K562 (cell line): ENCODE measurements at regions not wholly inside any gene's neighbourhood (a gene's known extent, or its start where the extent isn't known, plus 50 kb on each side); places are given as distances from the start of the nearest gene placed in this dataset.

ENCODE experiments used
- ATAC-seq: fragments of 200-7000 bp; cut with Tn5 transposase; 3 replicates; pipeline ENCODE4 v1.9.1; 2020; ENCODE audit warnings: moderate library complexity
- BruUV-seq: library from RNA; stranded (reverse); fragments of 400-500 nt; replicated peaks from 2 replicates; lab custom pipeline; 2021; lab: Mats Ljungman, UMichigan
- CTCF ChIA-PET: fragments of 300-600 bp; formaldehyde crosslinking; extraction: SDS; loops from one replicate; lab custom pipeline; 2021; ENCODE audit warnings: low intra/inter-chr PET ratio; lab: Yijun Ruan, JAX
- POLR2A ChIA-PET: fragments of 300-600, 350-650 bp; sonication (Branson Sonifier 250); formaldehyde crosslinking; extraction: SDS; loops from one replicate; lab custom pipeline; 2021; ENCODE audit warnings: antibody characterized with exemption, inconsistent platforms; lab: Yijun Ruan, JAX
- DNase-seq, 4 experiments: peaks; one replicate each; pipeline versions ENCODE4 v3.0.0 to v3.0.0-alpha.2; 2011 to 2018; ENCODE audit warnings: low spot score in 3 of 4, mixed read lengths in 3 of 4; ENCODE audit errors: extremely low read depth in 1 of 4
- FAIRE-seq: peaks from 2 replicates; lab custom pipeline; 2011; peaks lifted over from hg19 to GRCh38; lab: Jason Lieb, UNC
- H2AFZ ChIP-seq: 2 replicates; pipeline ENCODE4 v1.6.0; 2011; ENCODE audit warnings: low read depth, low read length, control low read depth, inconsistent platforms
- H3K27ac ChIP-seq: fragments of 200-600 bp; 3 replicates; pipeline ENCODE4 v1.8.0; 2011; ENCODE audit warnings: low read depth, mild to moderate bottlenecking, control low read depth, inconsistent platforms, low read length, moderate library complexity, mixed read lengths; ENCODE audit errors: extremely low read depth
- H3K27me3 ChIP-seq, 2 experiments: fragments of 300-600 bp in 1 of 2; 2 replicates in 1 of 2; 3 replicates in 1 of 2; pipeline versions ENCODE4 v1.6.0 to v1.8.0; 2011; ENCODE audit warnings: inconsistent platforms in 2 of 2, low read length in 2 of 2, mild to moderate bottlenecking in 1 of 2, mixed read lengths in 1 of 2, moderate library complexity in 1 of 2; ENCODE audit not compliant: control insufficient read depth in 2 of 2, insufficient read depth in 2 of 2
- H3K36me3 ChIP-seq: fragments of 300-600 bp; 3 replicates; pipeline ENCODE4 v1.8.0; 2011; ENCODE audit warnings: mild to moderate bottlenecking, low read length, inconsistent platforms; ENCODE audit not compliant: control insufficient read depth, insufficient read depth
- H3K4me1 ChIP-seq, 2 experiments: fragments of 200-600 bp in 1 of 2; replicated peaks in 1 of 2; 2 replicates in 1 of 2; 3 replicates in 1 of 2; pipeline versions ENCODE4 v1.5.1 to v1.8.0; 2011; ENCODE audit warnings: inconsistent platforms in 2 of 2, low read length in 2 of 2, mild to moderate bottlenecking in 1 of 2, mixed read lengths in 1 of 2, moderate library complexity in 1 of 2; ENCODE audit not compliant: control insufficient read depth in 2 of 2, insufficient read depth in 2 of 2
- H3K4me2 ChIP-seq: 2 replicates; pipeline ENCODE4 v1.6.1; 2011; ENCODE audit warnings: low read length, control low read depth, inconsistent platforms, mixed read lengths; ENCODE audit not compliant: insufficient read depth
- H3K4me3 ChIP-seq: fragments of 200-600 bp; sonication (generic), shearing (Covaris generic); 2 replicates; pipeline ENCODE4 v1.5.1; 2016; ENCODE audit warnings: control low read depth, inconsistent platforms
- H3K79me2 ChIP-seq: fragments of 200-600 bp; 3 replicates; pipeline ENCODE4 v1.8.0; 2011; ENCODE audit warnings: low read length, inconsistent platforms; ENCODE audit not compliant: control insufficient read depth, insufficient read depth
- H3K9ac ChIP-seq, 2 experiments: 2 replicates each; pipeline versions ENCODE4 v1.6.0 to v1.6.1; 2011; ENCODE audit warnings: low read depth in 2 of 2, low read length in 2 of 2, control low read depth in 1 of 2, inconsistent platforms in 1 of 2, mild to moderate bottlenecking in 1 of 2, mixed read lengths in 1 of 2; ENCODE audit not compliant: insufficient read depth in 1 of 2
- H3K9me1 ChIP-seq: one replicate; pipeline ENCODE4 v1.6.0; 2011; ENCODE audit warnings: inconsistent platforms, mild to moderate bottlenecking, low read length, moderate library complexity; ENCODE audit not compliant: control insufficient read depth, insufficient read depth
- H3K9me3 ChIP-seq: replicated peaks from 2 replicates; pipeline ENCODE4 v1.5.1; 2011; ENCODE audit warnings: low read depth, low read length, inconsistent platforms; ENCODE audit not compliant: control insufficient read depth, insufficient read depth
- H4K20me1 ChIP-seq: replicated peaks from 2 replicates; pipeline ENCODE4 v1.6.1; 2011; ENCODE audit warnings: low read length, inconsistent platforms, mixed read lengths; ENCODE audit not compliant: control insufficient read depth, insufficient read depth
- BRD4 ChIP-seq: fragments of 200-600 bp; sonication (generic); IDR thresholded peaks from 2 replicates; pipeline ENCODE4 v1.6.1; 2017; ENCODE audit warnings: inconsistent platforms
- SPI1 ChIP-seq: IDR thresholded peaks from 2 replicates; pipeline ENCODE4 v1.6.1; 2011; ENCODE audit warnings: low read depth, low read length, control low read depth, borderline replicate concordance
- WGBS: fragments of 100-300 bp; shearing (Covaris generic); methylation state at CpG from one replicate; pipeline ENCODE4 v1.1.6; 2016; ENCODE audit warnings: low coverage, mixed read lengths; ENCODE audit not compliant: insufficient coverage; ENCODE audit errors: missing lambda C conversion rate; 5-methylcytosine and 5-hydroxymethylcytosine counted together
- in situ Hi-C: fragments of 300-500 bp; cut with MboI; formaldehyde crosslinking; loops from 4 replicates; pipeline ENCODE4 v1.15.0; 2018; ENCODE audit warnings: inconsistent platforms, mixed read lengths
- intact Hi-C: fragments of 100-400 bp; cut with micrococcal nuclease; formaldehyde crosslinking; loops from 2 replicates; pipeline ENCODE4 v1.14.2; 2022
- TF ChIP-seq, protein P1 (sequence below): fragments of 200-800 bp; sonication (Bioruptor generic); IDR thresholded peaks from 2 replicates; pipeline ENCODE4 v1.6.1; 2016; ENCODE audit warnings: missing genetic modification characterization, missing compliant biosample characterization

- TF ChIP-seq, protein P1, sequence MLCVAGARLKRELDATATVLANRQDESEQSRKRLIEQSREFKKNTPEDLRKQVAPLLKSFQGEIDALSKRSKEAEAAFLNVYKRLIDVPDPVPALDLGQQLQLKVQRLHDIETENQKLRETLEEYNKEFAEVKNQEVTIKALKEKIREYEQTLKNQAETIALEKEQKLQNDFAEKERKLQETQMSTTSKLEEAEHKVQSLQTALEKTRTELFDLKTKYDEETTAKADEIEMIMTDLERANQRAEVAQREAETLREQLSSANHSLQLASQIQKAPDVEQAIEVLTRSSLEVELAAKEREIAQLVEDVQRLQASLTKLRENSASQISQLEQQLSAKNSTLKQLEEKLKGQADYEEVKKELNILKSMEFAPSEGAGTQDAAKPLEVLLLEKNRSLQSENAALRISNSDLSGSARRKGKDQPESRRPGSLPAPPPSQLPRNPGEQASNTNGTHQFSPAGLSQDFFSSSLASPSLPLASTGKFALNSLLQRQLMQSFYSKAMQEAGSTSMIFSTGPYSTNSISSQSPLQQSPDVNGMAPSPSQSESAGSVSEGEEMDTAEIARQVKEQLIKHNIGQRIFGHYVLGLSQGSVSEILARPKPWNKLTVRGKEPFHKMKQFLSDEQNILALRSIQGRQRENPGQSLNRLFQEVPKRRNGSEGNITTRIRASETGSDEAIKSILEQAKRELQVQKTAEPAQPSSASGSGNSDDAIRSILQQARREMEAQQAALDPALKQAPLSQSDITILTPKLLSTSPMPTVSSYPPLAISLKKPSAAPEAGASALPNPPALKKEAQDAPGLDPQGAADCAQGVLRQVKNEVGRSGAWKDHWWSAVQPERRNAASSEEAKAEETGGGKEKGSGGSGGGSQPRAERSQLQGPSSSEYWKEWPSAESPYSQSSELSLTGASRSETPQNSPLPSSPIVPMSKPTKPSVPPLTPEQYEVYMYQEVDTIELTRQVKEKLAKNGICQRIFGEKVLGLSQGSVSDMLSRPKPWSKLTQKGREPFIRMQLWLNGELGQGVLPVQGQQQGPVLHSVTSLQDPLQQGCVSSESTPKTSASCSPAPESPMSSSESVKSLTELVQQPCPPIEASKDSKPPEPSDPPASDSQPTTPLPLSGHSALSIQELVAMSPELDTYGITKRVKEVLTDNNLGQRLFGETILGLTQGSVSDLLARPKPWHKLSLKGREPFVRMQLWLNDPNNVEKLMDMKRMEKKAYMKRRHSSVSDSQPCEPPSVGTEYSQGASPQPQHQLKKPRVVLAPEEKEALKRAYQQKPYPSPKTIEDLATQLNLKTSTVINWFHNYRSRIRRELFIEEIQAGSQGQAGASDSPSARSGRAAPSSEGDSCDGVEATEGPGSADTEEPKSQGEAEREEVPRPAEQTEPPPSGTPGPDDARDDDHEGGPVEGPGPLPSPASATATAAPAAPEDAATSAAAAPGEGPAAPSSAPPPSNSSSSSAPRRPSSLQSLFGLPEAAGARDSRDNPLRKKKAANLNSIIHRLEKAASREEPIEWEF (CRISPR knock-in tag) = no peak
- TF ChIP-seq, all 486 proteins: peak for 0
These were observed 102.3 kb downstream of the IYD start (continued) for GRCh38 chr6:150470960-150471665.

DNA sequence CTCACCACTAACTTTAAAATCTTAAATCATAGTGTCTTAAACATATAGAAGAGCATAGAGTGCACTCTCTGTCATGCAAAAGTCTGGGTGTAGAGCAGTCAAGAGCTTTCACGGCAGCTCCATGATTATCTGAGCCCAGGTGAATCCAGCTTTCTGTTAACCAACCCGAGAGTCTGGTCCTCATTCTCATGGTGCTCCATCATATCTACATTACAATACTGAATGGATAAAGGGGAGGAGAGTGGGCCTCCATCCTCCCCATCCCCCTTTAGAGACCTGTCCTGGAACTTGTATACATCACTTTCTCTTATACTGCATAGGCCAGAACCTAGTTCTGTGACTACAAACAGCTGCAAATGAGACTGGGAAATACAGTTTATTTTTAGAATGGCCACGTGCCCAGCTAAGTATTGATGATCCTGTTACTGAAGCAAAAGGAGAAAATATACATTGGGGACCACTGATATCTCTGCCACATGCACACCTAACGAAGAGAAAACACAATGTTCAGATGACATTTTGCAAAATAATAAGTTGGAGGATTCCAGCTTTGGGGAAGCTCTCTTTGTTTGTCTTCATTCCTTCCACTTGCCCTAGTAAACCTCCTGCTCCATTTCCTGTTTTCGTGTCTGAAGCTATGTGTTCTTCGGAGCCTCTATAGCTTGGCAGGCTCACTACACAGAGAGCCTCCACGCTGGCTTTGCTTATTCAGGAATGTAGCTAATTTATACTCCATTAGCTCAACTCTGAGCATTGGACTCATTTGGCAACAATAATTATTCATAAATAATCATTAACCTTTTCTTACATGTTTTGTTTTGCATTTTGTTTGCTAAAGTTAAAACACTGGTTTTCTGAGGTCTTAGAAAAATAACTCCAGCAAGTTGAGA, 110.1 kb downstream of the IYD start:
- no peak for FAIRE-seq
- 2% methylated on average over 7 of the region's 7 CpGs for WGBS
- no peaks in the 10 kb centered on the region for H3K4me1 ChIP-seq
- in situ Hi-C loops (no loop called here), intact Hi-C loops (no loop called here)
- no peak overlapping the region for H3K9ac ChIP-seq
- no peaks in the 10 kb centered on the region for H3K79me2 ChIP-seq
- no peaks in the 10 kb centered on the region; a peak in 1 of 5 replicates for H3K27me3 ChIP-seq
- H3K9me3 ChIP-seq = no peaks in the 10 kb centered on the region
- H3K4me2 ChIP-seq = no peak overlapping the region
- TF ChIP-seq SPI1 = peak; percentile 8; the same call in 1 of the 2 replicates
- no peak for TF ChIP-seq BRD4
- ChIA-PET POLR2A (interaction anchor here (0.6 to 0.7 kb wide), 2 partner anchors 24 to 68 kb away, joined by 3 read pairs; no protein-coding TSS in a partner anchor), CTCF (no interaction called here)
- no peak overlapping the region for H3K27ac ChIP-seq
- no peaks in the 10 kb centered on the region for H4K20me1 ChIP-seq
- no TSS peak for BruUV-seq
- no peak for ATAC-seq
- H2AFZ ChIP-seq = no peak overlapping the region
- no peak overlapping the region for H3K4me3 ChIP-seq
- no peak for DNase-seq
- no peaks in the 10 kb centered on the region for H3K36me3 ChIP-seq
- H3K9me1 ChIP-seq = no peaks in the 10 kb centered on the region
